ENCODE measurements at regions not wholly inside any gene's neighbourhood (a gene's known extent, or its start where the extent isn't known, plus 50 kb on each side); places are given as distances from the start of the nearest gene placed in this dataset.

DNA sequence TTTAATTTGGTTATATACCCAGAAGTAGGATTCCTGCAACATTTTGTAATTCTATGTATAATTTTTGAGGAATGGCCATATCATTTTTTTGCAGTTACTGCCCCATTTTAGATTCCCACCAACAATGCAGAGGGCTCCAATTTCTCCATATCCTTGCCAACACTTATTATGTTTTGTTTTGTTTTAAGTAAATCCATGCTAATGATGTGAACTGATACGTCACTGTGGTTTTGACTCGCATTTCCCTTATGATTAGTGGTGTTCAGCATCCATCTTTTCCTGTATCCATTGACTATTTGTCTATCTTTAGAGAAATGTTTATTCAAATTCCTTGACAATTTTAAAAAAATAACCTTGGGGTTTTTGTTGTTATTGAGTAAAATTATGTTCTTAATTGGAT is 826.4 kb downstream of the CDH11 start:
- no peaks in the 10 kb centered on the region for H3K4me1 ChIP-seq (ENCODE audit: control insufficient read depth, insufficient read depth, low read length, unreplicated experiment)
- no peak overlapping the region for H3K4me3 ChIP-seq (ENCODE audit: low read depth, low read length)
- H2AFZ ChIP-seq (ENCODE audit: low read length, unreplicated experiment): no peak overlapping the region
- no peaks in the 10 kb centered on the region for H3K36me3 ChIP-seq (ENCODE audit: insufficient read depth, low read length)
- no peaks in the 10 kb centered on the region for H3K27me3 ChIP-seq (ENCODE audit: insufficient read depth, low read length)
- no peaks in the 10 kb centered on the region for H3K79me2 ChIP-seq (ENCODE audit: control insufficient read depth, insufficient read depth, low read length, unreplicated experiment)
- H3K27ac ChIP-seq (ENCODE audit: low read depth, low read length): no peak overlapping the region

DNA sequence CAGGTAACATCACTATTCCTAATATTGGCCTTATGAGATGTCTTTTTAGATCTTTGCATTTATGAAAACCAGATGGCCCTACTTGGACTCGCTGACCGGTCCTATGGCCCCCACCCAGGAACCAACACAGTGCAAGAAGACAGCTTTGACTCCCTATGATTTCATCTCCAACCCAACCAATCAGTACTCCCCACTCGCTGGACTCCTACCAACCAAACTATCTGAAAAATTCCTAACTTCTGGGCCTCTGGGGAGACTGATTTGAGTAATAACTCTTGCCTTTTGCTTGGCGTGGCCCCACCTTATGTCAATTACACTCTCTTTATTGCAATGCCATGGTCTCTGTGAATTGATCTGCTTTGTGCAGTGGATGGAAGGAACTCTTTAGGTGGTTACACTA is 828.9 kb downstream of the CDH11 start:
- H2AFZ ChIP-seq (ENCODE audit: low read length, unreplicated experiment): no peak overlapping the region
- H3K4me1 ChIP-seq (ENCODE audit: control insufficient read depth, insufficient read depth, low read length, unreplicated experiment): no peaks in the 10 kb centered on the region
- no peak overlapping the region for H3K4me3 ChIP-seq (ENCODE audit: low read depth, low read length)
- no peaks in the 10 kb centered on the region for H3K36me3 ChIP-seq (ENCODE audit: insufficient read depth, low read length)
- no peaks in the 10 kb centered on the region for H3K79me2 ChIP-seq (ENCODE audit: control insufficient read depth, insufficient read depth, low read length, unreplicated experiment)
- H3K27me3 ChIP-seq (ENCODE audit: insufficient read depth, low read length): no peaks in the 10 kb centered on the region
- H3K27ac ChIP-seq (ENCODE audit: low read depth, low read length): no peak overlapping the region

DNA sequence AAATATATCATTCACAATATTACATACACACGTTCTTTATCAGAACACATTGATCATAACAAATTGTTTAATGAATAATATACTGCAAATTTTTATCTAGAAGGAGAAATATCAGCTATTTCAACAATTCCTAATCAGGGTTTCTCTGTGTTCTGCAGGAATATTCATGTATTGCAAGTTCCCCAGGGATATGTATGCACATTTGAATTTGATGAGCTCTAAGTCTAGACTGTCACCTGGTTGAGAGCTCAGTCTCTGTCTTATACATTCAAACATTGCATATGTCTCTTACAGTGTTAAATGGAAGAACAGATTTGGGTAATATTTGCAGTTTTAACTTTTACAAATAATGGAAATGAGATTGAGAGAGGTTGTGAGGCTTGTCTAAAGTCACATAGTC is 829.7 kb downstream of the CDH11 start:
- Histone ChIP-seq H3K27ac (ENCODE audit: low read depth, low read length) (no peak overlapping the region), H3K36me3 (ENCODE audit: insufficient read depth, low read length) (no peaks in the 10 kb centered on the region), H3K4me1 (ENCODE audit: control insufficient read depth, insufficient read depth, low read length, unreplicated experiment) (no peaks in the 10 kb centered on the region), H3K4me3 (ENCODE audit: low read depth, low read length) (no peak overlapping the region), H3K79me2 (ENCODE audit: control insufficient read depth, insufficient read depth, low read length, unreplicated experiment) (no peaks in the 10 kb centered on the region), H3K27me3 (ENCODE audit: insufficient read depth, low read length) (no peaks in the 10 kb centered on the region), H2AFZ (ENCODE audit: low read length, unreplicated experiment) (no peak overlapping the region)

DNA sequence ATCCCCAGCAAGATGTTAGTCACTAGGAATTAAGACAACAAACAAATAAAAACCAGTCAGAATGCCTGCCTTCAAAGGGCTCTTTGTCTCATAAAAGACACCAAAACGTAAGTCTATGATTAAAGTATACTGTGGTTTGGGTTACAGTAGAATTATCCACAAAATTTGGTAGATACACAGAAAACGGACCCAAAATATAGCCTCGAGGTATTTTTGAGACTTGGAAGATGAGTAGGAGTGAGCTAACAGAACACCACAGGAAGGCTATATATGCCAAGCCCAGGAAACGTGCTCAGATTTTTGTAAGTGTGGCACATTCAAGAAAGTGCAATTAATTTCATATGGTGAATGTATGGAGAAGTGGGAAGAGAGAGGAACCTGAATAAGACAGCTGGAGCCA is 831.4 kb downstream of the CDH11 start:
- Histone ChIP-seq H3K27me3 (ENCODE audit: insufficient read depth, low read length) (no peaks in the 10 kb centered on the region), H3K4me1 (ENCODE audit: control insufficient read depth, insufficient read depth, low read length, unreplicated experiment) (no peaks in the 10 kb centered on the region), H2AFZ (ENCODE audit: low read length, unreplicated experiment) (no peak overlapping the region), H3K4me3 (ENCODE audit: low read depth, low read length) (no peak overlapping the region), H3K79me2 (ENCODE audit: control insufficient read depth, insufficient read depth, low read length, unreplicated experiment) (no peaks in the 10 kb centered on the region), H3K36me3 (ENCODE audit: insufficient read depth, low read length) (no peaks in the 10 kb centered on the region), H3K27ac (ENCODE audit: low read depth, low read length) (no peak overlapping the region)

DNA sequence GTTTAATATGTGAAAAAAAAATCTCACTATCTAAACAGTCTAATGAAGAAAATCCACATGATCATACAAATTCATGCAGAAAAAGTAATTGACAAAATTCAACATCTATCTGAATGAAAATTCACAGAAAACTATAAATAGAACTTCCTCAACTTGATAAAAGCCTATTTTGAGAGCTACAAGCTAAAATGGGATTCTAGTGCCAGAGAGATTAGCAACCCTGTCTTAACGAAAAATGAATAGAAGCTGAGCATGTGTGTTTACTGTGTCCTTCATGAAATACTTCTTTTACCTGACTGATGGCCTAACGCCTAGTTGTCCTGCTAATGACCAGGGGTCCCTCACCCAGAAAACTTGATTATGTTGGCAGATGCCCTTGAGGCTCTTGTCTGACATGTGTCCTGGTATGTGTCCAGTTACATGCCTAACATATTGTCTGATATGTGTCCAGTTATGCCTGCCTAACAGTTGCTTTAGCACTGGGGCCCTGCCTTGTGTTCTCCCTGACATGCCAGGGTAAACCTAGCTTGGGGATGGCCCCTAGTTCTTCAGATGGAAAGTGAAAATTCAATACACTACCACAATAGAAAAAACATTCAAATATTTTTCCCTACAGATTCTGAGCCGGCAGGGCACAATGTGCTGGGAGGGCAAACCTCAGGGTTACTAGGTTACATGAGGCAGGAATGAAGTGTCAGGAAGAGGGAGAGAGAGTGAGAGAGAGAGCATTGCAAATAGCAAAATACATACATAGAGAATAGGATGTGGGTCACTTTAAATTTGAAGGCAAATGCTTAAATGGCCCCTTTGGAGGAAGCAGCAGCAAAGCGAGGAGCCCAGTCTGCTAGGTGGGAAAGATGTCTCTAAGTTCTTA is 834.0 kb downstream of the CDH11 start:
- no peaks in the 10 kb centered on the region for H3K79me2 ChIP-seq (ENCODE audit: control insufficient read depth, insufficient read depth, low read length, unreplicated experiment)
- H3K4me1 ChIP-seq (ENCODE audit: control insufficient read depth, insufficient read depth, low read length, unreplicated experiment): no peaks in the 10 kb centered on the region
- H3K4me3 ChIP-seq (ENCODE audit: low read depth, low read length): no peak overlapping the region
- H3K27me3 ChIP-seq (ENCODE audit: insufficient read depth, low read length): no peaks in the 10 kb centered on the region
- H3K27ac ChIP-seq (ENCODE audit: low read depth, low read length): no peak overlapping the region
- no peaks in the 10 kb centered on the region for H3K36me3 ChIP-seq (ENCODE audit: insufficient read depth, low read length)
- H2AFZ ChIP-seq (ENCODE audit: low read length, unreplicated experiment): no peak overlapping the region

DNA sequence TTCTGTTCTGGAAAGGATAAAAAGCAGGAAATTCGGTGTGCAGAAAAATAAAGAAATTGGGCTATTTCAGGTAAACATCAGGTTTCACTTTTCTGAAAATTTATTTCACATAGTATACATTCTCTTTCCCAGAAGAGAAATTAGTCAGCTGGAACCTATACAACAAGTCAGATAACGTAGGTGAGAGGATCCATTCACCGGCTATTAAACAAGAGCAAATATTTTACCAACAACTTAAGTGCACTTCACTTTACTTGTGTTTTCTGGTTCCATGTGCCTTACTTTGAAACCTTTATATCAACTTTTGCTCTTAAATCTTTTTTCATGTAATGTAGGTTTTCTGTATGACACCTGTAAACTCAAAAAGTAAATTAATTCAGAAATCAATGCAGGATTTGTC is 839.7 kb downstream of the CDH11 start:
- Histone ChIP-seq H3K27me3 (ENCODE audit: insufficient read depth, low read length) (no peaks in the 10 kb centered on the region), H2AFZ (ENCODE audit: low read length, unreplicated experiment) (no peak overlapping the region), H3K4me3 (ENCODE audit: low read depth, low read length) (no peak overlapping the region), H3K27ac (ENCODE audit: low read depth, low read length) (no peak overlapping the region), H3K4me1 (ENCODE audit: control insufficient read depth, insufficient read depth, low read length, unreplicated experiment) (peaks cover 3% of the 10 kb centered on the region), H3K79me2 (ENCODE audit: control insufficient read depth, insufficient read depth, low read length, unreplicated experiment) (no peaks in the 10 kb centered on the region), H3K36me3 (ENCODE audit: insufficient read depth, low read length) (no peaks in the 10 kb centered on the region)

DNA sequence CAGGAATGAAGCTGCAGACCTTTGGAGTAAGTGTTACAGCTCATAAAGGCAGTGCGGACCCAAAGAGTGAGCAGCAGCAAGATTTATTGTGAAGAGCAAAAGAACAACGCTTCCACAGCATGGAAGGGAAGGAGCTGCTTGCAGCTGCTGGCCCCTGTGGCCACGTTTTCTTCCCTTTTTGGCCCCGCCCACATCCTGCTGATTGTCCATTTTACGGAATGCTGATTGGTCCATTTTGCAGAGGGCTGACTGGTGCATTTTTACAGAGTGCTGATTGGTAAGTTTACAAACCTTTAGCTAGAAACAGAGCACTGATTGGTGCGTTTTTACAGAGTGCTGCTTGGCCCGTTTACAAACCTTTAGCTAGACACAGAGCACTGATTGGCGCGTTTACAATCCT is 841.5 kb downstream of the CDH11 start:
- H3K79me2 ChIP-seq (ENCODE audit: control insufficient read depth, insufficient read depth, low read length, unreplicated experiment): no peaks in the 10 kb centered on the region

DNA sequence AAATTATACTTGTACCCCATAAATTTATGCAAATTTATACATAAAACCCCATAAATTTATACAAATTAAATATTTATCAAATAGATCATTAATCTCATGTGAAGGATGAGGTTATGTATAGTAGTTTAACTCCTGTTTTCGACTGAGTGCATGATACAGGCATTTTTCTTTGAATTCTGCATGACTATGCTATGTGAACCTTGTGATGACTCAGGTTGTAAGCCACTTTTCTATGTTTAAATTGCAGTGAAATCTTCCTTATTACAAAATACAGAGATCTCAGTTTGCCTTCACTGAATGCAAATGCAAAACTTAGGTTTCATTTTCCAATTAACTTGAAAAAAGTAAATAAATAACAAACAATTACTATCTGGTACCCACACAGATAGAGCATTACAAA is 843.7 kb downstream of the CDH11 start:
- peaks cover 3% of the 10 kb centered on the region for H3K4me1 ChIP-seq (ENCODE audit: control insufficient read depth, insufficient read depth, low read length, unreplicated experiment)

More for the DNA sequence above, 841.5 kb downstream of the CDH11 start:
- H3K27ac ChIP-seq (ENCODE audit: low read depth, low read length): no peak overlapping the region
- no peaks in the 10 kb centered on the region for H3K36me3 ChIP-seq (ENCODE audit: insufficient read depth, low read length)
- H3K27me3 ChIP-seq (ENCODE audit: insufficient read depth, low read length): no peaks in the 10 kb centered on the region
- H3K4me3 ChIP-seq (ENCODE audit: low read depth, low read length): no peak overlapping the region
- H2AFZ ChIP-seq (ENCODE audit: low read length, unreplicated experiment): no peak overlapping the region
- H3K4me1 ChIP-seq (ENCODE audit: control insufficient read depth, insufficient read depth, low read length, unreplicated experiment): peaks cover 3% of the 10 kb centered on the region

DNA sequence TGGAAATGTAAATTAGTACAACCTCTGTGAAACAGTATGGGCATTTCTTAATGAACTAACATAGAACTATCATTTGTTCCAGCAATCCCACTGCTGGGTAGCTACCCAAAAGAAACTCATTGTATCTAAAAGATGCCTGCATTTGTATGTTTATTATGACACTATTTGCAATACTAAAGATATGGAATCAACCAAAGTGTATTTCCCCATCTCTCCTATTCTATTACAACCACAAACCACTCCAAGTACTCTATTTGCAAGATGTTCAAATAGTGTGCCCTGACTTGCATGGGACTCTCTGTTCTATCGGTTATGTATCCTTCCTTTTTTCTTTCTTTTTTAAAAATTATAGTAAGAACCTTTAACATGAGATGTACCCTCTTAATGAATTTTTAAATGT is 845.2 kb downstream of the CDH11 start:
- Histone ChIP-seq H3K4me3 (ENCODE audit: low read depth, low read length) (no peak overlapping the region), H2AFZ (ENCODE audit: low read length, unreplicated experiment) (no peak overlapping the region), H3K4me1 (ENCODE audit: control insufficient read depth, insufficient read depth, low read length, unreplicated experiment) (peaks cover 3% of the 10 kb centered on the region), H3K36me3 (ENCODE audit: insufficient read depth, low read length) (no peaks in the 10 kb centered on the region), H3K79me2 (ENCODE audit: control insufficient read depth, insufficient read depth, low read length, unreplicated experiment) (no peaks in the 10 kb centered on the region), H3K27me3 (ENCODE audit: insufficient read depth, low read length) (no peaks in the 10 kb centered on the region), H3K27ac (ENCODE audit: low read depth, low read length) (no peak overlapping the region)

More for the DNA sequence above, 843.7 kb downstream of the CDH11 start:
- Histone ChIP-seq H3K4me3 (ENCODE audit: low read depth, low read length) (no peak overlapping the region), H3K27me3 (ENCODE audit: insufficient read depth, low read length) (no peaks in the 10 kb centered on the region), H3K79me2 (ENCODE audit: control insufficient read depth, insufficient read depth, low read length, unreplicated experiment) (no peaks in the 10 kb centered on the region), H2AFZ (ENCODE audit: low read length, unreplicated experiment) (no peak overlapping the region), H3K27ac (ENCODE audit: low read depth, low read length) (no peak overlapping the region), H3K36me3 (ENCODE audit: insufficient read depth, low read length) (no peaks in the 10 kb centered on the region)

DNA sequence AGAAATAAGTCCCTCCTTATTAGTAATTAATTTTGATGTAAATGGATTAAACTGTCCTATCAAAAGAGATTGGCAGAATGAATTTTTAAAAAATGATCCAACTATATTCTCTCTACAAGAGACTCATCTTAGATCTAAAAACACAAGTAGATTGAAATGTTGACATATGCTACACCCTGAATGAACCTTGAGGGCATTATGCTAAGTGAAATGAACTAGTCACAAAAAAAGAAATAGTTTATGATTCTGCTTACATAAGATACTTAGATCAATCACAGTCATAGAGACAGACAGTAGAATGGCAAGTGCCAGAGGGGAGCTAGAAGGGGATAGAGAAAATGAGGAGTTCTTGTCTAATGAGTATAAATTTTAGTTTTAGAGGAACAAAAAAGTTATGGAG is 849.8 kb downstream of the CDH11 start:
- Histone ChIP-seq H3K27me3 (ENCODE audit: insufficient read depth, low read length) (no peaks in the 10 kb centered on the region), H3K27ac (ENCODE audit: low read depth, low read length) (no peak overlapping the region), H2AFZ (ENCODE audit: low read length, unreplicated experiment) (no peak overlapping the region), H3K4me3 (ENCODE audit: low read depth, low read length) (no peak overlapping the region), H3K79me2 (ENCODE audit: control insufficient read depth, insufficient read depth, low read length, unreplicated experiment) (no peaks in the 10 kb centered on the region), H3K36me3 (ENCODE audit: insufficient read depth, low read length) (no peaks in the 10 kb centered on the region), H3K4me1 (ENCODE audit: control insufficient read depth, insufficient read depth, low read length, unreplicated experiment) (no peaks in the 10 kb centered on the region)

DNA sequence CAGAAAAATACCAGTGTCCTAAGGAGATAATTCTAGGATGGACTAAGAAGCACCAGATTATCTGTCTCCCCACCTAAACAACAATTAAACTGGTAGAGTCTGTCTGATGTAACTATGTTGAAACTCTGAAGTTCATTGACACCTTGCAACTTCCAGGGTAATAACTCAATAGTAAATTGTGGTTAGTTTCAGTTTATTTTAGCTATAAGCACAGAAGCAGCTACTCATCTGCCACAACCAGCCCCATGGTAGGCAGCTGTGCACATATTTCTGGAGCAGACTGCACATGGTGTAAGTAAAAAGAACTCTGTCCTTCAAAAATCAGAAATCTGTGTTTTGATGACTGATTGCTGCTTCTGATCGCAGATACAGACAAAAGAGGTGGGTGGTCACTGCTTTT is 852.1 kb downstream of the CDH11 start:
- Histone ChIP-seq H3K27ac (ENCODE audit: low read depth, low read length) (no peak overlapping the region), H3K4me3 (ENCODE audit: low read depth, low read length) (no peak overlapping the region), H2AFZ (ENCODE audit: low read length, unreplicated experiment) (no peak overlapping the region), H3K79me2 (ENCODE audit: control insufficient read depth, insufficient read depth, low read length, unreplicated experiment) (no peaks in the 10 kb centered on the region), H3K36me3 (ENCODE audit: insufficient read depth, low read length) (no peaks in the 10 kb centered on the region), H3K4me1 (ENCODE audit: control insufficient read depth, insufficient read depth, low read length, unreplicated experiment) (no peaks in the 10 kb centered on the region), H3K27me3 (ENCODE audit: insufficient read depth, low read length) (no peaks in the 10 kb centered on the region)

Data from ACC112 (cell line).